ENCODE measurements at regions not wholly inside any gene's neighbourhood (a gene's known extent, or its start where the extent isn't known, plus 50 kb on each side); places are given as distances from the start of the nearest gene placed in this dataset.

DNA sequence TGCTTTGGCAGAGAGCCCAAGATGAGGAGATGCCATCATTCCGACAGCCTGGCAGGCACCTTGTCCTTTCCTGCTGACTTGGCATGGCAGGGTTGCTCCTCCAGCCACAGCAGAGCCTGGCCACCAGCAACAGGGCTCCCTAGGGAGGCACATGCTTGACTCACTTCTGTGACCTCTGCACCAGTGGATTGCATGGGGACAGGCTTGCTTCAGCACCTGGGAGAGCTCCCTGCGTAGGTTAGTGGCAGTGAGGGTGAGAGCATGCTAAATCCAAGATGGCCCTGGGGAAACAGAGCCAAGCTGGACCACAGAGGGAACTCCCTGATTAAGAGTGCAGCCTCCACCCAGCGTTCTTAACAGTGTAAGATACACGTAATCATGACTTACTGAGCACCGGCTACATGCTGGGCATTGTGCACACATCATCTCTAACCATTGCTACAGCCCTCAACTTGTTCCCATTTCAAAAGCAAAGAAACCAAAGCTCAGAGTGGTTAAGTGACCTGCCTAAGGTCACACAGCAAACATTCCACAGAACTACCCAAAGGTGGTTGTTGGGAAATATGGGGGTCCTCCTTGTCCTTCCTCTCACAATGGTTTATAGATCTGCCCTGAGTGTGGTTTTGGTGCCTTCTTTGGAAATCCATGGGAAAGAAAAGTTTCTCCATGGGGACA lies 116.6 kb upstream of the UQCRFS1 start:
- WGBS, 2 donors: 70 to 76% methylated on average over 5 of the region's 5 CpGs
- TF ChIP-seq POLR2A (IDR thresholded peaks at IDR 0.05): no peak
- TF ChIP-seq, protein P1, sequence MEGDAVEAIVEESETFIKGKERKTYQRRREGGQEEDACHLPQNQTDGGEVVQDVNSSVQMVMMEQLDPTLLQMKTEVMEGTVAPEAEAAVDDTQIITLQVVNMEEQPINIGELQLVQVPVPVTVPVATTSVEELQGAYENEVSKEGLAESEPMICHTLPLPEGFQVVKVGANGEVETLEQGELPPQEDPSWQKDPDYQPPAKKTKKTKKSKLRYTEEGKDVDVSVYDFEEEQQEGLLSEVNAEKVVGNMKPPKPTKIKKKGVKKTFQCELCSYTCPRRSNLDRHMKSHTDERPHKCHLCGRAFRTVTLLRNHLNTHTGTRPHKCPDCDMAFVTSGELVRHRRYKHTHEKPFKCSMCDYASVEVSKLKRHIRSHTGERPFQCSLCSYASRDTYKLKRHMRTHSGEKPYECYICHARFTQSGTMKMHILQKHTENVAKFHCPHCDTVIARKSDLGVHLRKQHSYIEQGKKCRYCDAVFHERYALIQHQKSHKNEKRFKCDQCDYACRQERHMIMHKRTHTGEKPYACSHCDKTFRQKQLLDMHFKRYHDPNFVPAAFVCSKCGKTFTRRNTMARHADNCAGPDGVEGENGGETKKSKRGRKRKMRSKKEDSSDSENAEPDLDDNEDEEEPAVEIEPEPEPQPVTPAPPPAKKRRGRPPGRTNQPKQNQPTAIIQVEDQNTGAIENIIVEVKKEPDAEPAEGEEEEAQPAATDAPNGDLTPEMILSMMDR (IDR thresholded peaks at IDR 0.05): no peak
- no peaks in the 10 kb centered on the region for H3K36me3 ChIP-seq (ENCODE audit: low read depth, missing control alignments)
- no peak overlapping the region for H3K27ac ChIP-seq
- DNase-seq: no peak
- no peaks in the 10 kb centered on the region for H3K27me3 ChIP-seq
- no peaks in the 10 kb centered on the region for H3K9me3 ChIP-seq
- no peaks in the 10 kb centered on the region for H3K4me1 ChIP-seq
- intact Hi-C loops (cut with DNase I; ENCODE audit: low total_unique reads): no loop called here
- H3K4me3 ChIP-seq: no peak overlapping the region

DNA sequence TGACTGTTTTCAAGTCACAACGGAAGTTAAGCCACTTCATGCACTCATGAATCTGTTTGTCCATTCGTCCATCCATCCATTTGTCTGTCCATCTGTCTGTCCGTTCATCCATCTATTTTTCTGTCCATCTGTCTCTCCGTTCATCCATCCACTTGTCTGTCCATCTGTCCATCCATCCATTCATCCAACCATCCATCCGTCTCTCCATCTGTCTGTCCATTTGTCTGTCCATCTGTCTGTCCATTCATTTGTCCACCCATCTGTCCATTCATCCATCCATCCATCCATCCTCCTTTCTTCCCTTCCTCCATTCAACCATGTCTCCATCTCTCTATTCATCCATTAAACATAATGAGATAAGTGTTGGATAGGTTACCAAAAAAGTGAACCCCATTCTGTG lies 123.5 kb upstream of the UQCRFS1 start:
- H3K36me3 ChIP-seq (ENCODE audit: low read depth, missing control alignments): no peaks in the 10 kb centered on the region
- intact Hi-C loops (cut with DNase I; ENCODE audit: low total_unique reads): no loop called here
- no peaks in the 10 kb centered on the region for H3K9me3 ChIP-seq
- H3K27ac ChIP-seq: no peak overlapping the region
- no peak for DNase-seq
- no peak for TF ChIP-seq POLR2A (IDR thresholded peaks at IDR 0.05)
- TF ChIP-seq, protein P1 (IDR thresholded peaks at IDR 0.05): no peak
- 70 to 73% methylated on average over 5 of the region's 5 CpGs for WGBS, 2 donors
- H3K4me1 ChIP-seq: no peaks in the 10 kb centered on the region
- no peaks in the 10 kb centered on the region for H3K27me3 ChIP-seq
- H3K4me3 ChIP-seq: no peak overlapping the region

DNA sequence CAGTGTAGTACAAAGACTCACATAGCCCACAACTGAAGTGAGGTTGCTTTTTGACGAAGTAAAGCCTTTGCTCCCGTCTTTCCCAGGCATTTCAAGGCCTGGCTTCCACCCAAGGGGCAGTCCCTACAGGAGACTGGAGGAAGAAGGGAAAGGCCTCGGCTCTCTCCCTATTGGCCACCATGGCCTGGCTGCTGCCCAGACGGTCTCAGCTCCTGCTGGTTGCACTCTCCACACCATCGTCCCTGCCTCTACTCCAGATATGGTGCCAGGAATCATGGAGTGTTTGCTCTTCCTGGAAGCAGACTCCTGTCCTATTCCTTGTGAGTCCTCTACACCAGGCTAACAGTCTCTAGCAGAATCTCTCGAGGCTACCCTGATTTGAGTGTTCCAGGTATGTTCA lies 124.1 kb upstream of the UQCRFS1 start:
- H3K27me3 ChIP-seq: no peaks in the 10 kb centered on the region
- H3K4me1 ChIP-seq: no peaks in the 10 kb centered on the region
- H3K27ac ChIP-seq: no peak overlapping the region
- H3K36me3 ChIP-seq (ENCODE audit: low read depth, missing control alignments): no peaks in the 10 kb centered on the region
- H3K9me3 ChIP-seq: no peaks in the 10 kb centered on the region
- no peak for DNase-seq
- WGBS, 2 donors: 64 to 67% methylated on average over 6 of the region's 6 CpGs
- intact Hi-C loops (cut with DNase I; ENCODE audit: low total_unique reads): no loop called here
- H3K4me3 ChIP-seq: no peak overlapping the region
- TF ChIP-seq, protein P1 (IDR thresholded peaks at IDR 0.05): no peak
- no peak for TF ChIP-seq POLR2A (IDR thresholded peaks at IDR 0.05)

DNA sequence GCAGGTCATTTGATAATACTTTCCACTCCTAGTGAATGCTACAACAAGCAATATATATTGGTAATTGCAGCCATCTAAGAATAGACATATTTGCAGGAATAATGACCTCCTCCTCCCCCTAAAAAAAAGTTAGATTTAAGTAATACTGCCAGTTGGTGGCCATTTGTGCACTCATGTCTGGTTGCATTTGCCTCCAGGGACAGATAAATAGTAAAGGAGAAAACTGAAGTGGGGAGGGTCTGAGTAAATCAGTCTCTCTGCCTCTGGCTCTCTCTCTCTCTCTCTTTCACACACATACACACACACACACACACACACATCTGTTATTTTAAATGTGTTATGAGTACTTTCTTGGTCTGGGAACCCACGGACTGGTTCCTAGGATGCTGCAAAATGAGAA lies 125.5 kb upstream of the UQCRFS1 start:
- Histone ChIP-seq H3K4me3 (no peak overlapping the region), H3K4me1 (no peaks in the 10 kb centered on the region), H3K27me3 (no peaks in the 10 kb centered on the region), H3K9me3 (no peaks in the 10 kb centered on the region), H3K27ac (no peak overlapping the region), H3K36me3 (ENCODE audit: low read depth, missing control alignments) (no peaks in the 10 kb centered on the region)
- intact Hi-C loops (cut with DNase I; ENCODE audit: low total_unique reads): no loop called here
- TF ChIP-seq, protein P1 (IDR thresholded peaks at IDR 0.05): no peak
- TF ChIP-seq POLR2A (IDR thresholded peaks at IDR 0.05): no peak
- 84% methylated on average over 1 of the region's 1 CpG for WGBS, 2 donors
- DNase-seq: no peak

DNA sequence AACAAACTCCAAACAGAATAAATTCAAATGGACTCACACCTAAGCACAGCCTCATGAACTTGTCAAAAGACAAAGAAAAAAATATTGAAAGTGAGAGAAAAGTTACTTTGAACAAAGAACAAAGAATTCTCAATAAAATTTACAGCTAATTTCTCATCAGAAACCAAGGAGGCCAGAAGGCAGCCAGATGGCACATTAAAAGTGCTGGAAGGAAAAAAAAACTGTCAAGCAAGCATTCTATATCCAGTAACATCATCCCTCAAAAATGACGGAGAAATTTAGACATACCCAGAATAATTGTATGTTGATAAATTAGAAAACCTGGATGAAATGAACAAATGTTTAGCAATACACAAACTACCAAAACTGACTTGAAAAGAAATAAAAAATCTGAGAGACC lies 129.8 kb upstream of the UQCRFS1 start:
- DNase-seq: no peak
- Histone ChIP-seq H3K27me3 (no peaks in the 10 kb centered on the region), H3K36me3 (ENCODE audit: low read depth, missing control alignments) (no peaks in the 10 kb centered on the region), H3K4me3 (no peak overlapping the region), H3K27ac (no peak overlapping the region), H3K4me1 (no peaks in the 10 kb centered on the region), H3K9me3 (no peaks in the 10 kb centered on the region)
- 68 to 87% methylated on average over 1 of the region's 1 CpG for WGBS, 2 donors
- intact Hi-C loops (cut with DNase I; ENCODE audit: low total_unique reads): no loop called here
- TF ChIP-seq POLR2A (IDR thresholded peaks at IDR 0.05): no peak
- TF ChIP-seq, protein P1 (IDR thresholded peaks at IDR 0.05): no peak
